Mesodermal cell (in vitro differentiated cells): ENCODE measurements at regions not wholly inside any gene's neighbourhood (a gene's known extent, or its start where the extent isn't known, plus 50 kb on each side); places are given as distances from the start of the nearest gene placed in this dataset.
A peak's percentile ranks its signal among the peaks of the same experiment; 100 is the strongest.
"Not testable (repeated sequence)": the region's sequence is repeated elsewhere in the genome, so short reads cannot be mapped to it uniquely, and the experiment has no call there.

ENCODE experiments used
- H3K27ac ChIP-seq: 2 replicates; pipeline ENCODE4 v1.7.0; 2013; ENCODE audit warnings: mild to moderate bottlenecking, low read depth, low read length, moderate library complexity; ENCODE audit not compliant: severe bottlenecking
- H3K36me3 ChIP-seq: 2 replicates; pipeline ENCODE4 v1.7.1; 2013; ENCODE audit warnings: mild to moderate bottlenecking, low read length, moderate library complexity; ENCODE audit not compliant: control insufficient read depth, insufficient read depth
- H3K4me1 ChIP-seq: one replicate; pipeline ENCODE4 v1.7.1; 2013; ENCODE audit warnings: mild to moderate bottlenecking, low read length; ENCODE audit not compliant: insufficient read depth, control insufficient read depth, poor library complexity, severe bottlenecking
- H3K4me3 ChIP-seq: 2 replicates; pipeline ENCODE4 v1.7.0; 2013; ENCODE audit warnings: low read length, control low read depth, mild to moderate bottlenecking; ENCODE audit not compliant: insufficient read depth, poor library complexity, severe bottlenecking; ENCODE audit errors: extremely low read depth
- H3K9me3 ChIP-seq: 2 replicates; pipeline ENCODE4 v1.7.1; 2013; ENCODE audit warnings: mild to moderate bottlenecking, low read length, moderate library complexity; ENCODE audit not compliant: control insufficient read depth
- WGBS, 2 experiments: methylation state at CpG; one replicate each; pipeline ENCODE4 v1.1.5; 2013; ENCODE audit warnings: missing lambda C conversion rate in 2 of 2; ENCODE audit not compliant: insufficient coverage in 2 of 2; 5-methylcytosine and 5-hydroxymethylcytosine counted together

DNA sequence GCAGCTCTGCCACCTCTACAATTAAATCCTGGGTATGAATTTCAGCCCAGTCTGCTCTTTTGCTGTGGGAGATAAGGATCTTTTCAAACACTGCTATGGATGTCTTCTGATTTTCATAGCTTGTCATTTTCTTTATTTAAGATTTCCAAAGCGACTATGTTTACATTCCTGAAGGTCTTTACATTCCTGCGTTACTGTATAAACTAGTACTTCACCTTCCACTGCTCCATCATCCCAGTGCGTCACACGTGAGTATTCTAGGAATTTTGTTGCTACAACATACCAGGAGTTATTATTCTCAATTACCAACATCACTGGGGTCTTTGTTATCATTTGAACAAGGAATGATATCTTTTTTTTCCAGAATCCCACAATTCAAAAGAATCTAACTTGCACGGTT lies 944.7 kb downstream of the SORCS3 start:
- no peaks in the 10 kb centered on the region for H3K9me3 ChIP-seq
- WGBS, 2 experiments: 68 to 80% methylated on average over 2 of the region's 5 CpGs
- no peak overlapping the region for H3K4me3 ChIP-seq
- H3K4me1 ChIP-seq: peaks cover 7% of the 10 kb centered on the region
- H3K27ac ChIP-seq: peak overlapping the region; percentile 55
- no peaks in the 10 kb centered on the region for H3K36me3 ChIP-seq

DNA sequence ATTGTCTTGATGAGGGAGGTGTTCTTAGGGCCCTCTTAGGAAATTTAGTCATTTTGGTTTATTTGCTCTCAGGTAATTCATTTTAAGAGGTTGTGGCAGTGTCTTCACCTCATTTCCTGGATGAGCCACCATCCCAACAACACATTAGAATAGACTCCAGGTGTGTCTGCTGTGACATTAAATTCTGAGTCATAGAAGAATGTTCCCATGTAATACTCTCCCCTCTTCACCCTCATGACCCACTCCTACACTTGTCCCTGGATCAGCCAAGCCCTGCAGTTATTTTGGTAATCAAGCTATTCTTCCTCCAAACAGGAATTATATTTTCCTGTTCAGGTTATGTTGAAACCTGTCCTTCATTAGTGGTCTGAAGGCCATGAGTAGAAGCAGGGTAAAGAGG lies 944.1 kb downstream of the SORCS3 start:
- peak overlapping the region; percentile 48 for H3K27ac ChIP-seq
- no peaks in the 10 kb centered on the region for H3K9me3 ChIP-seq
- H3K4me1 ChIP-seq: peaks cover 7% of the 10 kb centered on the region
- H3K36me3 ChIP-seq: no peaks in the 10 kb centered on the region
- no peak overlapping the region for H3K4me3 ChIP-seq

DNA sequence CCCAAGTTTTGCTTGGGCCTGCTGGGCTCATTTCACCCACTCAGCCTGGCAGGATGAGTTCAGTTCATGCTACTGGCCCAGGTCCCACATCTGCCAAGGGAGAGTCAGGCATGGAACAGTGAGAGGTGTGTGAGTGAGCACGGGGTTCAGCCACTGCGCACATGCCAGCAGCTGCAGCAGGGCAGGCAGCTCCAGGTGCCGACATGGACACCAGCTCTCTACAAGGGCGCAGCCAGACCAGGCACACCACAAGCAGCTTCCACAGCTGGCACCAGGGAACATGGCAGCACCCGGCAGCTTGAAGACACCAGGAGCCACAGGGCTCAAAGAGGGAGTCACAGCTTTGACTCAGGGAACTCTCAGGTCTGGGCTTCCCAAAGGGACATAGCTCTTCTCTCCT lies 938.0 kb downstream of the SORCS3 start:
- H3K27ac ChIP-seq: no peak overlapping the region
- H3K4me1 ChIP-seq: no peaks in the 10 kb centered on the region
- WGBS, 2 experiments: 92 to 96% methylated on average over 4 to 5 of the region's 5 CpGs
- H3K4me3 ChIP-seq: no peak overlapping the region
- H3K9me3 ChIP-seq: no peaks in the 10 kb centered on the region
- H3K36me3 ChIP-seq: no peaks in the 10 kb centered on the region

DNA sequence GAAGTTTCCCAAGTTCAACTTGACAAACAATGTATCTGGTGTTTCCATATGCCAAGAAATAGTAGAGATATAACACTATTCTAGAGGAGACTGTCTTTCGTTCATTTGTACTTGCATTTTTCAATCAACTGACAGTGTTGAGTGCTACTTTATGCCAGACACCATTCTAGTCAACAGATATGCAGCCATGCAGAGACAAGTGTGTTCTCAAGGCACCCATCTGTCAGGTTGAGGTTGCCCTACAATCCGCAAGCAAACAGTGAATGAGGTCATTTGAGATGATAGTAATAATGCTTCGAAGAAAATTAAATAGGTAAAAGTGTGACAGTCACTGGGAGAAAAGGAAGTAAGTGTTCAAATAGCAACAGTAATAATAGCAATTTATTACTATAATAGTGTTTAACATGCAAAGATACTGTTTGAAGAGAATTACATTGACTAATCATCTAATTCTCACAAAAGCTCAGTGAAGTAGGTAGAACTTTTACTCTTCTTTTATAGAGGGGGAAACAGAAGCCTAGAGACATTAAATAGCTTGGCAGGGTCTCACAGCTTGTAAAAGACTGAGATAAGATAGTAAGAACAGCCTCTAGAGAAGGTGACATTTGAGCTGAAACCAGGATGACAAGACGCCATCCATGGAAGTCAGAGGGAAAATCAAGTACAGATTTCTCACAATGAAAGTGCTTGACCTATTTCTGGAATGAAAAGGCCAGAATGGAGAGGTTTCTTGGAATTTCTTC lies 936.9 kb downstream of the SORCS3 start:
- WGBS, 2 experiments: 83 to 90% methylated on average over 2 of the region's 4 CpGs
- no peaks in the 10 kb centered on the region for H3K4me1 ChIP-seq

DNA sequence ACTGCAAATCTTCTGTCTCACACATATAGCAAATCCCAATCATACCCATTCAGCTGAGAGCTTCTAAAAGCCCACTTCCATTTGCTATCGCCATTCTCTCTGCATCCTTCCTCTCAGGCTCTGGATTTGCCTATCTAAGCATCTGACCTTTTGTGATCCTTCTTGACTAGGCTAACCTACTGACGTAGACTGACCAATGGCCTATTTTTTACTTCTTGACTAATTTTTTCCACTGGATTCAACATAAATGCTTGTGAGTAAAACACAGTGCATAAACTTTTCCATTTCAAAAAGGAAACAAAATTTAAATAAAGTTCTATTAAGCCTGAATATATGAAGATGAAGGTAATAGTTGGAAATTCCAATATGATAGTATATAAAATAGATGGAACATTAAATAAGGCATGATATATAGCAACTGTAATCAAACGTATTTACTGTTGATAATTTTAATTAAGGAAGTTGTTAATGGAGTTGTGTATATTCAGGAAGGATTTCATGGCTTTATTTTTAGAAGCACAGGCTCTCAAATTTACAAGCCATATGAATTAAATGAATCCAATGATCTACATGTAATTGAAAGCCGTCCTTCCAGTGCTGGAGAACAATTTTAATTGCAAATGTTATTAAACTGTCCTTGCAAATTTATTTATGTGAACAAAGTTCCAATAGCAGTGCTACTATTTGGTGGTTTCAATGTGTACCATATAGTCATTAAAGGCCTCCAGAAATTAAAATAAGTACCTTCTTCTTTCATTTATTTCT lies 918.4 kb downstream of the SORCS3 start:
- H3K9me3 ChIP-seq: no peaks in the 10 kb centered on the region
- H3K4me3 ChIP-seq: no peak overlapping the region
- no peak overlapping the region for H3K27ac ChIP-seq
- H3K4me1 ChIP-seq: no peaks in the 10 kb centered on the region
- 86 to 89% methylated on average over 1 to 2 of the region's 4 CpGs for WGBS, 2 experiments
- H3K36me3 ChIP-seq: no peaks in the 10 kb centered on the region

More for the DNA sequence above, 936.9 kb downstream of the SORCS3 start:
- Histone ChIP-seq H3K36me3 (no peaks in the 10 kb centered on the region), H3K9me3 (no peaks in the 10 kb centered on the region), H3K27ac (no peak overlapping the region), H3K4me3 (no peak overlapping the region)

DNA sequence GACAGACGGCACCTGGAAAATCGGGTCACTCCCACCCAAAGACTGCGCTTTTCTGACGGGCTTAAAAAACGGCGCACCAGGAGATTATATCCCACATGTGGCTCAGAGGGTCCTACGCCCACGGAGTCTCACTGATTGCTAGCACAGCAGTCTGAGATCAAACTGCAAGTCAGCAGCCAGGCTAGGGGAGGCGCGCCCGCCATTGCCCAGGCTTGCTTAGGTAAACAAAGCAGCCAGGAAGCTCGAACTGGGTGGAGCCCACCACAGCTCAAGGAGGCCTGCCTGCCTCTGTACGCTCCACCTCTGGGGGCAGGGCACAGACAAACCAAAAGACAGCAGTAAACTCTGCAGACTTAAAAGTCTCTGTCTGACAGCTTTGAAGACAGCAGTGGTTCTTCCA lies 909.4 kb downstream of the SORCS3 start:
- not testable (repeated sequence) for H3K4me3 ChIP-seq, H3K9me3 ChIP-seq, H3K36me3 ChIP-seq, H3K27ac ChIP-seq, H3K4me1 ChIP-seq
- 93 to 98% methylated on average over 9 to 11 of the region's 13 CpGs for WGBS, 2 experiments

DNA sequence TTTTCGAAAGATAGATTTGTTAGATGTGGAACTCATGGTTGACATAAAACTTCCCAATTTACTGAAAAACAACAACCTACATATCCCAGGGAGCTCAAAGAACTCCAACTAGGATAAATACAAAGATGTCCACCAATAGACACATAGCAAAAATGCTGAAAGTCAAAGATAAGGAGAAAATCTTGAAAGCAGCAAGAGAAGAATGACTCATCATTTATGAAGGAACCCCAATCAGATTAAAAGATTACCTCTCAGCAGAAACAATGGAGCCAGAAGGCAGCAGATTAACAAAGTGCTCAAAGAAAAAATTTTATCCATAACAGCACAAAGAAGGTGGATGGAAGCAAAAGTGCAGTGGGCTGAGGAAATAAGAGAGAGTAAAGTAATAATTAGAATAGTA lies 908.6 kb downstream of the SORCS3 start:
- Histone ChIP-seq H3K27ac (no peak overlapping the region), H3K36me3 (no peaks in the 10 kb centered on the region)
- WGBS, 2 experiments: no CpG with 5 or more reads among the region's 1 CpG

DNA sequence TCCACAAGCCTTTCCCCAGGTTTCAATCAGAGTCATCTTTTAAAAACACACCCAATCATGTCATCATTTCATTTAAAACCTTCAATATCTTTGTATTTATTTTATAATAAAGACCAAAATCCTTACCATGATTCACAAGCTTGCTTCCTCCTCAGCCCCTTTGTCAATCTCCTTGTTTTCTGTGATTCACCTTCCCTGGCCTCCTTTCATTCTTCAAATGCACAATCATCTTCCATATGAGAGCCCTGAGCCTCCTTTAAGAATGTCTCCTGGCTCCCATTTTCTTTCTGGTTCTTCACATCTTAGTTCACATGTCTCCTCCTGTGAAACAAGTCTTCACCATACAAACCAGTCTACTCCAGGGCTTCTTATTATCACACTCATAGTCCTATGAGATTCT lies 904.0 kb downstream of the SORCS3 start:
- no peaks in the 10 kb centered on the region for H3K36me3 ChIP-seq
- H3K4me3 ChIP-seq: no peak overlapping the region
- H3K9me3 ChIP-seq: no peaks in the 10 kb centered on the region
- no peaks in the 10 kb centered on the region for H3K4me1 ChIP-seq
- H3K27ac ChIP-seq: no peak overlapping the region

More for the DNA sequence above, 908.6 kb downstream of the SORCS3 start:
- no peak overlapping the region for H3K4me3 ChIP-seq
- H3K9me3 ChIP-seq: no peaks in the 10 kb centered on the region
- no peaks in the 10 kb centered on the region for H3K4me1 ChIP-seq

DNA sequence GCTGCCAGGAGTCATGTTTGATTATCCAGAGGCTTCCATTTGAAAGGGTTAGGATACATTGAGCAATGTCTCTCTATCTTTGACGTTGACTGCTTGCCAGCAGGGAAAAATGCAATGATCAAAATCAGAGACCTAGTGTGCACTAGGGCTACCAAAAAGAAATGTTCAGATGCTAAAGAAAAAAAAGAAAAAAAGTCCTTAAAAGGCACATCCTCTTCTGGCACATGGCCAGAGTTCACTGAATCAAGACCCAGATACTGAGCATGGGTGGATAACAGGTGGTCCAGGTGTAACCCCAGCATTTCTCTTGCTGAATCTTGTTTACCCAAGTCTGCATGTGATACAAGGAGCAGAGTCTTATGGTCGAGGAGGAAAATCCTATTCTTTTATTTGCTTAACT lies 899.3 kb downstream of the SORCS3 start:
- H3K27ac ChIP-seq: no peak overlapping the region
- no peaks in the 10 kb centered on the region for H3K9me3 ChIP-seq
- 83% methylated on average over 1 of the region's 2 CpGs; no CpG with 5 or more reads in 1 of the 2 experiments for WGBS, 2 experiments
- H3K4me1 ChIP-seq: no peaks in the 10 kb centered on the region
- no peaks in the 10 kb centered on the region for H3K36me3 ChIP-seq
- H3K4me3 ChIP-seq: no peak overlapping the region

DNA sequence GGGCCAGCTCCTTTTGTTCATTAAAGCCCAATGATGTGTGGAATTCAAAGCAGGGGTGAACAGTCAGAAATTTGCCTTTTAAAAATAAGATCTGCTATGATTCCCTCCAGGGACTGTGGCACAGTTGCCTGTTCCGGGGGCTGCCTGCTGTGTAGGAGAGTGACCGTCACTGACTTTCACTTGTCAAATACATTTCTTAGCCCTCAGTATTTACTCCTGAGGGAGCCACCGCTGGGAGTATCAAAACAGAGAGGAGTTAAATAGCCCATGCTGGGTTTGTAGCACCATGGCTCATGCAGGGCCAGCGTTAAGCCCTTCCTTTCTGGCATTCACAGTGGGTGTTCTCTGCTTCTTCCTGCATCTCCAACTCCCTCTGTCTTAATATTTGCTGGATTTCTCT lies 897.8 kb downstream of the SORCS3 start:
- H3K27ac ChIP-seq: peak overlapping the region; percentile 32
- no peaks in the 10 kb centered on the region for H3K36me3 ChIP-seq
- no peaks in the 10 kb centered on the region for H3K4me1 ChIP-seq
- H3K9me3 ChIP-seq: no peaks in the 10 kb centered on the region
- no peak overlapping the region for H3K4me3 ChIP-seq
- WGBS, 2 experiments: 0 to 4% methylated on average over 2 to 3 of the region's 4 CpGs

DNA sequence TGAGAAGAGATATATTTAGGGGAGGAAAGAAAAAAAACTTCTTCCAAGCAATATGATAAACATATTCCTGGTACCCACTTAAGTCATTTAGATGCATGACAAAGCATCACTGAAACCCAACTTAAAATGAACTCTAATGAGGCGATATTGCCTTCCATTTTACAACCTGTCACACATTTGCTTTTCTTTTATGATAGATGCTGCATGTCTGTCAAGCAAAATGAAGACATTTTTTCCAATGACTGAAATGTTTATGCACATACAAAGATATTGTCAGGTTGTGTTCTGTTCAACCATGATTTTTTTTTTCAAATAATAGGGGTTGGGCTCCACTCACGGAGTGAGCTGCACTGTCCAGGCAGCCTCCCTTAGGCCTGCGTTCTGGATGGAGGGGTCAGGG lies 894.4 kb downstream of the SORCS3 start:
- H3K9me3 ChIP-seq: no peaks in the 10 kb centered on the region
- WGBS, 2 experiments: no CpG with 5 or more reads among the region's 3 CpGs
- H3K4me1 ChIP-seq: no peaks in the 10 kb centered on the region
- H3K27ac ChIP-seq: no peak overlapping the region
- H3K4me3 ChIP-seq: no peak overlapping the region
- H3K36me3 ChIP-seq: no peaks in the 10 kb centered on the region
